NT2/D1 (cell line): ENCODE measurements at regions not wholly inside any gene's neighbourhood (a gene's known extent, or its start where the extent isn't known, plus 50 kb on each side); places are given as distances from the start of the nearest gene placed in this dataset.

Source experiments
- SUZ12 ChIP-seq: IDR thresholded peaks from 2 replicates; pipeline ENCODE4 v1.6.1; 2011; ENCODE audit not compliant: insufficient read length, insufficient read depth; ENCODE audit errors: extremely low read depth
- ZNF274 ChIP-seq: IDR thresholded peaks from 2 replicates; pipeline ENCODE4 v1.6.1; 2011; ENCODE audit warnings: mild to moderate bottlenecking, low read depth, low read length

- TF ChIP-seq SUZ12: no peak
- no peak for TF ChIP-seq ZNF274
These were observed 316.1 kb upstream of the CDH4 start for GRCh38 chr20:60935971-60936370.
